GM19463 (cell line): ENCODE measurements at regions not wholly inside any gene's neighbourhood (a gene's known extent, or its start where the extent isn't known, plus 50 kb on each side); places are given as distances from the start of the nearest gene placed in this dataset.
A peak's percentile ranks its signal among the peaks of the same experiment; 100 is the strongest.

ENCODE experiments used
- ATAC-seq: cut with Tn5 transposase; IDR thresholded peaks from one replicate; pipeline ENCODE4 v1.9.1; 2021; ENCODE audit warnings: mild to moderate bottlenecking, moderate library complexity; ENCODE audit not compliant: unreplicated experiment

DNA sequence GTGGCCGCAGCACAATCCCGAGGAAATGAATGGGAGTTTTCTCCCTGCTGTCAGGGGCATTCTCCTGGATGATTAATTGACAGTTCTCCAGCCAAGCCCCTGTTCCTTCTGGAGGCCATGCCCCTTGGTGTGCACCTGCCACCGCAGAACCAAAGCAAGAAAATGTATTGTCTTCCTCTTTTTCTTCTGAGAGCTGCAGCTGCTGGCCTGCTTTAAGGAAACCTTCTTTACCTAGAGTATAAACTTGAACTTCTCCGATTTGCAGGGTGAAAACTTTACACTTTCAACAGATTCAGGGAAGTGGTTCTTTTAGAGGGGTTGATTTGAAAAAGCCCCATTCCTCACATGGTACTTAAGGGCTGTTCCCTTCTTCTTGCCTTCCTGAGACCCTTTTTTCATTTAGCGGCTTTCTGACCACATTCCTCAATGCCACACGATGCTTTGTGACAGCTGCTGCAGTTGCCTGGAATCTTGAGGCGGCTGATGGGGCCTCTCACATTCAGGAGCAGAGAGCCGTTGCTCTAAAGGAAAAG, 402.8 kb downstream of the TXNL1 start:
- ATAC-seq, result peak; percentile 78

DNA sequence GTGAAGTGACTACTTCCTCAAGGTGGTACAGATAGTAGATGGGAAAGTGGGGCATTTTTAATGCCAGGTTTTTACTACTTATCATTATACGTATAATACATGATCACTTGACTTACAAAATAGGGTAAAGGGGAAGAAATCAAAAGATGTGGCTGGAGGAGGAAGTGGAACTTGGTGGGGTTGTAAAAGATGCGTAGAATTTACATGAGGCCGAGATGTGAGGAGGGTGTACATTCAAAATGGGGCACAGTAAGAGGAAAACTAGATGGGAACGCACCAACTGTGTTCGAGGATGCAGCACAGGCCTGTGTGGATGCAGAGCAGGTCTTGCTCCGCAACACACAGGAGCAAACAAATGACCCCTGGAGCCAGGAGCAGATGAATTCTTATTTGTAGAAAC, 403.3 kb downstream of the TXNL1 start:
- peak; percentile 36 for ATAC-seq

DNA sequence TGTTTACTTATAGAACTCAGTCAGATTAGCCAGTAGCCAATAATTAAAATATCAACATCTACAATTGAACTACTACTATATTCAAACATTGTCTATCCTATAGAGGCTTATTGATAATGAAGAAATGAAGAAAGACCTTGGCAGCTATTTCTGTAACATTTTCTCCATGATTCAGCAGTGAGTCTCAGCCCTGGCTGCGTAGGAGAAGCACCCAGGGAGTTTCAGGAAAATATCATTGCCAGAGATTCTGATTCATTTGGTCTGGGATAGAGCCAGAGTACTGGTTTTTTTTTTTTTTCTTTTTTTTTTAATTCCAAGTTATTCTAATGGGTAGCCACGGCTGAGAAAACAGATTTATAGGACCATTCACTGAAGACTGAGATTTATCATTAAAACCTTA, 404.8 kb downstream of the TXNL1 start:
- no peak for ATAC-seq

DNA sequence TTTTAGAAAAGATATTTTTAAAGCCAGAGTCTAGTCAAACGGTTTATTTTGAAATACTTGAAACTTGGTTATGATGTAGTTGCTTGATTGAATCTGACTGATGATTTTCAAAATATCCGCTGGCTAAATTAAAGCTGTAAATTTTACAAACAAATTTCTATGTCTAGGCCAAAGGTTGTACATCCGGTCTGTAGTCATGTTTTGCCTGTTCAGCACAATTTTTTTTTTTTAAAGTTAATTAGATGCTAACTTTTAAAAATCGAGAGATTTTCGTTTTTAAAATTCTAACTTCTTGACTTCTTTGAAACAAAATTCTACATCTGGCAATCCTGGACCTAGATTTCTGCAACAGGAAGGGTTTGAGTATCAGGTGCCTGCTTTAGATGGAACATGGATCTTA, 412.4 kb downstream of the TXNL1 start:
- no peak for ATAC-seq

DNA sequence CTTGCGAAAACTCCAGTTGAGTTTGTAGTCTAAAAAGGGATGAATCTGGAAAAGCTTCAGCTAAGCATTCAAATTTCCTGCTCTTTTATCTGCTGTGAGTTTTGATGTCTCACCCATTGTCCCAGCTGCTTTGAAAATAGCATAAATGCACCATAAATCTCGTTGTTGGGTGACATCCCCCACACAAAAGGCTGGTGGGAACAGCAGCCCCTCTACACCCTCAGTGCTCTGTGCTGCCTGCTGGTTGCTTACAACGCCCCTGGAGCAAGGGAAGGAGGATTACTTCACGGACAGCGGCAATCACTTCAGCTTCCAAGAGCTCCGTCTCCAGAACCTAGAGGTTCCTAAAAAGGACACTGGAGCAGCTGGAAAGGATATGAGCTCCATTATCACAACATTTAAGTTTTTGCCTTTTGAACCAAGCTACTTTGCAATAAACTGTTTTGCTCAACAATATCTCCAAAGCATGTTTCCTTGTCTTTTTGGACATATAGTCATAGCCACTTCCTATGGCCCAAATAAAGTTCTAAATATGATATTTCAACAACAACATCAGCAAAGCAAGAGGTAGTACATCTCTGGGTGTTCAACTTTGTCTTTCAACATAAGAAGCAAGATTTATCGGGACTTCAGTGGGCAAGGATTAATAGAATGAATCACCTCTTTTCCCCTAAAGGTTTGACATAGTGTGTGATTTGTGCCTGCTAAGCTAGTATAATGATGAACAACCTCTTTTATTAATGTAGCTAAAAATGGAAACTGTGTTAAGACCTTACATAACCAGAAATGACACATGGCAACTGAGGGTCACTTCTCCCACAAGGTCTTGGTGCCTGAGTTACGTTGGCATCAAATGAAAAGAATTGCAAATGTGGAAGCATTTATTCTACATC, 413.5 kb downstream of the TXNL1 start:
- ATAC-seq, result no peak

DNA sequence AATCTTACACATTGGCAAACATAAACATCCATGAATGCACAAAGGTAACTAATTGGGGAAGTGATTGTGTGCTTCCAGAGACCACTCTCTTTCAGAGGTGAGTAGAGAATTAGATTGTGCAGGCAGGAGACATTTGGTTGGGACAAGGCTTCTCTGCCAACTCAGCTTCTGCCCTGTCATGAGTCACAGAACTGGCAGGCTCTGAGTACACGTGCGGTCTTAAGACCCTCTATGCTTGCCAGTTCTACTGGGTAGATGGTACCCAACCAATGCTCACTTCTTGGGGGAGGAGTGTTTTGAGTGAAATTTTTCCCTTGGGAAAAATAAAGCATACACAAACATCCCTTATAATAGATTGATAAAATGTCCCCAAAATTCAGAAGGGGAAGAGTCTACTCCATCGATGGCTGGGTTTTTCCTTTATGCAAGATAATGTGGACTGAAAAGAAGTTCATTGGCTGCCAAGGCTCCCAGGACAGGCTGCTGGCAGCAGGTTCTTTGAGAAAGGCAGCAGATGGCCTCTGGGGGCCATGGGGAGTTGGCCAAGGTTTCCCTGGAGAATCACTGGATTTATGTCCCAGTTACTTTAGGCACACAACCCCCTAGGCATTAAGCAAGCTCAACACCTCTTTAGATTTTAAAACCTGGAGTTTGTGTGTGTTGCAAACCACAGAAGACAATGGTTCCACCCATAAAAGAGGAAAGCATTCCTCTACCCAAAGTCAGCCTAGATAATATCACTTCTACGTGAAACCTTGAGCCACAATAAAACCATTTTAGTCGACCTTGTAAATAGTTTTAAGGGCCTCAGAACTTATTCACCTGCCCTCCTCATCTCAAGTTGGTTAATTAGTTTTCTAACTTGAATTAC, 417.0 kb downstream of the TXNL1 start:
- ATAC-seq, result no peak

DNA sequence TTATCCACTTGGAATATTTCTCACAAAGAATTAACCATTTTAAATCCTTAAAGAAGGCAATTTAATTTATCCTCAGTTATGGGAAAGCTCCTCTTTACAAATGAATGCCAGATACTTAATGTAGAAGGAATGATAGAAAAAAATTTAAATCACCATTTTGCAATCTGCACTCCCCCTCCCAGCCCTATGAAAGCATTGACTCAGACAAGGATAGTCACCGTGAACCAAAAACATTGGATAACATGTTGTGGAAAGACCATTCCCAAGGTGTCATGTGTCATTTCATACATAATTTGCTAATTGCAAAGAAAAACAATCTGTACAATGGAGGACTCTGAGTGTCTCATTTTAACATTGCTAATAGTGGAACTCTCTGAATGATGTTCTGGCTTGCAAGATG, 421.0 kb downstream of the TXNL1 start:
- no peak for ATAC-seq

DNA sequence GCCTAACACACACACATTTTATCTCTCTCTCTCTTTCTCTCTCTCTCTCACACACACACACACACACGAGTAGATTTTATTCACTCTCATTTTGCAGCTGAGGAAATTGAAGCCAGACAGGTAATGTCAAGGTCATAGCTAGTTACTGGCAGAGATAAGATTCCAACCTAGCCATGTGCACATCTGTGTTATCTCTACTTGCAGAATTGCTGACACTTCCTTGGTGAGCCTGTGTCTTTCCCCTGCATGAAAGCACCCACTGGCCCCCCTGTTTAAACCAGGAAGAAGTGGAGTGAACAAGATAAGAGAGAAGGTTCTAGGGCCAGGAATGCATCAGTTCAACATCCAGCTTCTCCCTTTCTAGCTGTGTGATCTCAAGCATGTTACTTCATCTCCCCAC, 423.7 kb downstream of the TXNL1 start:
- no peak for ATAC-seq

DNA sequence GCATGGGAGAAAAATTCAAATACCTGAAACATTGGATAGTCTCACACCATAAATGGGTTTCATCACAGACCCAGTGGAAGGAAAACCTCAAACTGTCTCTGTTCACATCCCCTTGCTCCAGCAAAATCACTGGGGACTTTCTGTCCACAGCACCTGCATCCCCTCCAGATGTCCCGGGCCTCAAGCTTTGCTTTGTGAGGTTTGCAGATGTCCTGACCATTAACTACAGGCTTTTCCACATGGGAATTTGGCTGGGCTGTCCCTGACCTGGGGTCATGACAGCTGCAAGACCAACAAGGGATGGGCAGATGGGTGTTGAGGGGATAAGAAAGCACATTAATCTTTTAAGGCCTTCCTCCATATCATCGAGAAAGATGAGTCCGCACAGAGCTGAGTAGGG, 427.9 kb downstream of the TXNL1 start:
- ATAC-seq, result no peak

DNA sequence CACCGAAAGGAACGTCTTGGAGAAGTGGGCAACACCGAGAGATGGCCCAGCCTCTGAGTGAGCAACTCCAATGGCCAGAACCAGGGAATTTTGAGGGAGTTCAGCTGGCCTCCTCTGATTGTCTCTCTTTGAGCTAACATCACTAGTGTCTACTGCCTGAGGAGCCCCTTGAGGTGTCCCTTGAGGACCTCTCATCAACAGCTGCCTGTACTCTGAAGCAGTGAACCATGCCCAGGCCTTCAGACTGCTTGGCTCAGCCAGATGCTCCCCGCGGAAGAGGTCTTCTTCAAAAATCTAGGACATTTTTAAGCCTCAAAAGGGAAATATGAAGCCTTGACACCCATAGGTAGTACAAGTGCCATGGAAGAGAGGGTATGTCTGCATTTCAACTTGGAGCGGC, 430.4 kb downstream of the TXNL1 start:
- no peak for ATAC-seq

DNA sequence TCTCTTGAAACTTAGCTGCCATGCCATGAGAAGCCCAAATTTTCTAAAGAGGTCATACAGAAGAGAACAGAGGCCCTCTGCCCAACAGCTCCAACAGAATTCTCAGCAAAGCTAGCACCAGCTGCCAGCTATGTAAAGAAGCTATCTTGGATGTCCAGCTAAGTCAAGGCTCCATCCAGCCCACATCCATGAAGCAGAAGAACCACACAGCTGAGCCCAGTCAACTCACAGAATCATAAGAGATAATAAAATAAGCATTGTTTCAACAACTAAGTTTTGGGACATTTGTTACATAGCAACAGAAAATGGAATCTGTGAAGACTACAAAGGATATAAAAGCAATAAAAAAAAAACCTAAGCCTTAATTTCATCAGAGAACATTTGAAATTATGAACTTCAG, 434.3 kb downstream of the TXNL1 start:
- ATAC-seq, result no peak

DNA sequence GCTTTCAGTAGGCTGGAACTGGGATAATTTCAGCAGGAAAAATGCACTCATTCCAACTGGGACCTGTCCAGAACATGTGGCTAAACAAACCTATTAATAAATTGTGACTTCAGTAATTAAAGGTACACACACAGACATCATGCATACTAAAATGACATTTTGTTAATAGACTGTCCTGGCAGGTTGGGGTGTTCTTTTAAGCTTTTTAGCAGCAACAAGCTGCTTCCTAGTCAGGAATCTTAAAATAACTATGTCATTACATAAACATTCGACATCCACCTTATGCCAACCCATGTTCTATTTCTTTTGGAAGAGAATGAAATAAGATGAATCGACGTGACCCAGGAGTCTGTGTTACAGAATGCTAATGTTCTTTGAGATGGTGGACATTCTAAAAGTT, 435.7 kb downstream of the TXNL1 start:
- ATAC-seq, result no peak

DNA sequence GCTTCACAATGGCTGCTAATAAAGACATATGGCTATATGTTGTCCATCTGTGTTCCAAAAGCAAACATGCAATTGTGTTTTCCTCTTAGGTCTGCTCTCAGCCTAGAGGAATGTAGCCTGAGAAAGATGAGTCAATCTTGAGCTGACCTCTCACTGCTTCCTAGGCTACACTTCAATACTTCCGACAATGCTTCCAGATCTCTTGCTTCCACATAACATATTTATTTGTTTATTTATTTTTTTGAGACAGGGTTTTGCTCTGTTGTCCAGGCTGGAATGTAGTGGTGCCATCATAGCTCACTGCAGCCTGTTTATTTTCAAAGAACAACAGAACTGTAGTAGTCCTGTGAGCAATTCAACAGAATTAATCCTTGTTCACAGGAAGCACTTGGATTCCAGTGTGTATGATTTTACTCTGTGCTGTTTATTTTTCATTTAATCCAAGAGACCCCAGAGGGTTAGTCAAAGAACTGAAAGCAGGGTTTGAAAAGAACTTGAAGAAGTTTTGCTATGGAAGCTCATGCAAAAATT, 437.9 kb downstream of the TXNL1 start:
- no peak for ATAC-seq

DNA sequence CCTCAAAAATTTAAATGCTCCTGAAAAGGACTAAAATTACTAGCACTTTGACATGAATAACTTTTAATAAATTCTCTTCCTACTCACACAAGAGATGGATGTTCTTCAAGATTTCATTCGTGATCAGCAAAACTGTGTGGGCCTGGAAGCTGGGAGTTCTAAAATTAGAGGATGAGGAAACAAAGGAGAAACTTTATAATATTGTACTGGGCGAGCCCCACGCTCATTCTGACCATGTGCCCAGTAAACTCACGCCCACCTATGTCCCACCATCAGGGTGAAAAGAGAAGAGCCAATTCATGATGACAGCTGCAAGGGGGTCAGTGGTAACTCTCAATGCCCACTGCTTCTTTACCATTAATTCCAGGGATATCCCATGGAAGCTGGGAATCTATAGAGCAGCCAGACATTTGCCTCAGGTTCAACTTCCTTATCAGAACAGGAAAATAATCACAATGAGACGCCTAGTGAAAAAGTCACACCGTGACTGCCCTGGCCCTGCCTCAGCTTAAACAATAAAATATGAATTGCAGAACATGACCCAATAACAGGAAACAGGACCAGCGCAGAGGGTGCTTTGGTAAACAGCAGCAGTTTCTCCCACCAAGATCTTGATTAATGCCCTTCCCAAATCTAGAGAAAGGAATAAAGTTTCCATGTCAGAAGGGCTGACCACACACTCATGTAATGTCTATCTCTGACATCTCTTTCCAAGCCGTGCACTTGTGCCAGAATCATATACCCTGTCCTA, 438.6 kb downstream of the TXNL1 start:
- no peak for ATAC-seq

DNA sequence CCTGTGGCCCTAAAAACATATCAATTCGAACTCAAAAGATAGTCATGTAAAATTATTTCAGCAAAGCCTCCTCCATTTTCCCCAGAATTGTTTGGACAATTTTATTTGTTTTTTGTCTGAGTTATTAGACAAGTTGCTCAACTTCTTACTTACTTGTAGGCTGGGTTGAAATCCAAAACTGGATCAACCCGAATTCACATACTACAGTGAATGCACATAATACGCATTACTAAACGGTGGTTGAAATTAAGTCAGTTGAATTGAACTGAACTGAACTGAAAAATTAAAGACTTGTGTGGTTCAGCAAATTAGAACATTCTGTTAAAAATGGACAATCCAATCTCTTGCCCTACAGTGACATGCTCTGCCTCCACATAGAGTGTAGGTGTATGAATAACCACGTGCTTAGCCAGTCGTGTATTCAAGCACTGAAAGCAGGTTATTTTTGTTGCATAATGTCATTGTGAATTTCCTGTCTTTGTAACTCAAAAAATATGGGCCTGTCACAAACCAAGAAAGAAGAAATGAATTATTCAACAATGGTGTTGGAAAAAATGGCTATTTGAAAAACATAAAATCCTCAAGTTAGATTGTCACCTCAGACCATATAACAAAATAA, 441.0 kb downstream of the TXNL1 start:
- ATAC-seq, result no peak

DNA sequence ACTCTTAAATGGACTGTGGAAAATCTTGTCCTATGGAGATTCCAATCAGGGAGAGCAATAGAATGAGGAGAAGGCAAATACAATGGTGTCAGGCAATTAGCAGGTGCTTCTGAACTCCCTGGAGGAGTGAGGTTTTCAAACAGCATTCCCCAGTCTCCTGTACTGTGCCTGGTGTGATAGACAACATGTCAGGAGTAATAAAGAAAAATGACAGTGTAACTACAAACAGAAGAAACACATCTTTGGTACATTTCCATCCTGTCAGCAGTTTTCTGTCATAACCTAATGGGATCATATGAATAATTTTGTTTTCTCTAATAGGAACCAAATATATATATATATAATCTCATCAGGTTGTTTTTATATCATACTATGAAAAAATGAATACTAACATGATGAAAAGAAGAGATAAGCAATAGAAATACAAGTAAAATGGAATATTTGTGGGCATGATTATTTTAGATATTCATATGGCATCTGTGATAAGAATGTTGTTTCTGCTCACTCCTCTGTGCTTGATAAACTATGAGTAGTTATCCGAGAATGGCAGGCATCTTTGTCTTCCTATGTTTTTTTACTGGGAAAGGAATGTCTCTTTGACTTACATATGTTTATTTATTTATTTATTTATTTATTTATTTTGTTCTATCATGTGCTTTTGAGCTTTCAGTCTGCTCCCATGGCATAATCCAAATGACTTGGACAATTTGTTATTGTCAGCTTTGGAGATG, 441.7 kb downstream of the TXNL1 start:
- no peak for ATAC-seq

DNA sequence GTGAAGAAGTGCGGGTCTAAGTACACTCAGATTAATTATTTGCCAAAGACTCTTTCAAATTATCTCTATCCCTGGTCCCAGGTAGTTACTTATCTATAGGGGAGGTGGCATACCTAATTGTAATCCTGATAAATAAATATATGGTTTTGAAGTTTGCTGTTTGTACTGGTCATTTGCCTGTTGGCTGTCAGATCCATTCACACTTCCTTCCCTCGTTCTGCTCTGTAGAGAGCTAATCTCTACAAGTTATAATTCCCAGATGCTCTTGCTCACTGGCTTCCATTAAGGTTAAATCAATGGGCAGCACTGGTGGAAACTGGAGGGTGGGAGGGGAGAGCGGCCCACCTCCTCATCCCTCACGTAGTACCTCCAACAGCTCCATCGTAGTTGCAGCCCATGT, 447.1 kb downstream of the TXNL1 start:
- ATAC-seq, result no peak

DNA sequence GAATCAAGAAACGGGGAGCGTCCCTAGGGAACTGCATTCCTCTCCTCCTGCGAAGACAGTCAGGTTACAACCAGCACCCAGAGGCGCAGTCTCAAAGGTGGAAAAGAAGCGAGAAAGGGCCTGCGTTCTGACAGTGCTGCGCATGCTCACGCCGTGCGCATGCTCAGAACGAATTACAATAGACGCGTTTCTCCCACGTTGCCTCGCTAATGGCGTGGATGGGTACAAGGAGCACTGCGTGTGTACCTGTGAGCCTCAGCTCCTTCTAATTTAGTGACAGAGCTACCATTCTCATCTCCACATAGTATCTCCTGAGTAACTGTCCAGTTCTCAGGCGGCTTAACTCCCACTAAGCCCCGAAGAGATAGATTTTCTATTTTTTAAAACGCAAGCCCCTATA, 448.8 kb downstream of the TXNL1 start:
- no peak for ATAC-seq

DNA sequence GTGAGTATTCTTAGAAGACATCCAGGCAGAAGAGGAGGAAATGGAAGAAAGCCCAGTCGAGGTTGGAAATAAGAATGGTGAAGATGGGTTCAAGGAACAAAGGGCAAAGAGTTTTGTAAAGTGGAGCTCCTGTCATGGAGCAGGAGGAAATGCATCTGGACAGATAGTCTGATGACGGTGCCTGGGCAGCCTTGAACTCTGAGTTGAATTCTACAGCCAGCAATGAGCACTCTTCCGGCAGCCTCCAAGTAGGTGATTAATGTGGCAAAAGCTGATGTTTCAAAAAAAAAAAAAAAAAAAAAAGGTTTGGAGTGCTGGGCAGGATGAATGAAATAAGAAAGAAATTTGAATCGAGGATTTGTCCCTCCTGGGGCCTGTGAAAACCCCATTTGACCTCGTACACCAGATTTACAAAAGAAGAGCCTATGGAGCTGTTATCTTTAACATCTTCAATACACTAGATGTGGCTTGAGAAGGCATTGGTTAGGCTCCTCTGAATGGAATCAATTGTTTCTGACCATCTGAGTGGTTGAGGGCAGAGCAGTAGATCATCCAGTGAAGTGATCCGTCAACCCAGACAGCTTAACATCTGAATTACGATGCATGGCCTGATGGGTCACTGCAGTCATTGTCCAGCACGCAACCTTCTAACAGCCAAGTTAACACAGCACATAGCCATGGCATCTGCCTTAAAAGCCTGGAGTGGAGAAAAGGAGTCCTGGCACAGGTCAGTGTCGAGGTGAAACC, 449.7 kb downstream of the TXNL1 start:
- no peak for ATAC-seq
